ENCODE measurements at regions not wholly inside any gene's neighbourhood (a gene's known extent, or its start where the extent isn't known, plus 50 kb on each side); places are given as distances from the start of the nearest gene placed in this dataset.

DNA sequence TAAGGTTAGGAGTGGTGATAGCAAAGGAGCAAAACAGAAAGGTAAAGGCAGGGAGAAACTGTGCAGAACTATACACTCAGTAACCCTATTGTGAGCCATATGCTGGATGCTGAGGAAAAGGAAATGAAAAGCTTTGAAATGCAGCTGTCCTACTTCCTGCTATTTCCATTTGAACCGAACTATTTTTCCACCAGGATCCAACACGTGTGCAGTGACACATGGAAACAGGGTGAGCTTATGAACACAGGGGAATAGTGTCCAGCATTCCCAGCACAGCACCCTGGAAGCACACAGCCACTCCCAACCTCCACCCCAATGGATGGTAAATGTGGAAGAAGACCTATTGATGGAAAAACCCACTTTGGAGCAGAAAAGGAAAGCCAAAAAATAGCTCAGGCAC, 69.0 kb upstream of the SLC12A2 start:
- TF ChIP-seq, protein P1, sequence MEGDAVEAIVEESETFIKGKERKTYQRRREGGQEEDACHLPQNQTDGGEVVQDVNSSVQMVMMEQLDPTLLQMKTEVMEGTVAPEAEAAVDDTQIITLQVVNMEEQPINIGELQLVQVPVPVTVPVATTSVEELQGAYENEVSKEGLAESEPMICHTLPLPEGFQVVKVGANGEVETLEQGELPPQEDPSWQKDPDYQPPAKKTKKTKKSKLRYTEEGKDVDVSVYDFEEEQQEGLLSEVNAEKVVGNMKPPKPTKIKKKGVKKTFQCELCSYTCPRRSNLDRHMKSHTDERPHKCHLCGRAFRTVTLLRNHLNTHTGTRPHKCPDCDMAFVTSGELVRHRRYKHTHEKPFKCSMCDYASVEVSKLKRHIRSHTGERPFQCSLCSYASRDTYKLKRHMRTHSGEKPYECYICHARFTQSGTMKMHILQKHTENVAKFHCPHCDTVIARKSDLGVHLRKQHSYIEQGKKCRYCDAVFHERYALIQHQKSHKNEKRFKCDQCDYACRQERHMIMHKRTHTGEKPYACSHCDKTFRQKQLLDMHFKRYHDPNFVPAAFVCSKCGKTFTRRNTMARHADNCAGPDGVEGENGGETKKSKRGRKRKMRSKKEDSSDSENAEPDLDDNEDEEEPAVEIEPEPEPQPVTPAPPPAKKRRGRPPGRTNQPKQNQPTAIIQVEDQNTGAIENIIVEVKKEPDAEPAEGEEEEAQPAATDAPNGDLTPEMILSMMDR (IDR thresholded peaks at IDR 0.05; ENCODE audit: poor library complexity, severe bottlenecking) = no peak
- TF ChIP-seq POLR2AphosphoS5 (IDR thresholded peaks at IDR 0.05) (no peak), EZH2 (IDR thresholded peaks at IDR 0.05; ENCODE audit: borderline replicate concordance, insufficient read depth, low read length, poor library complexity, severe bottlenecking) (no peak), EP300 (conservative IDR thresholded peaks at IDR 0.05; ENCODE audit: poor library complexity, severe bottlenecking) (no peak), MXI1 (conservative IDR thresholded peaks at IDR 0.05; ENCODE audit: poor library complexity, severe bottlenecking) (no peak), TAF1 (IDR thresholded peaks at IDR 0.05; ENCODE audit: low read depth) (no peak)
- TF ChIP-seq, protein P2, sequence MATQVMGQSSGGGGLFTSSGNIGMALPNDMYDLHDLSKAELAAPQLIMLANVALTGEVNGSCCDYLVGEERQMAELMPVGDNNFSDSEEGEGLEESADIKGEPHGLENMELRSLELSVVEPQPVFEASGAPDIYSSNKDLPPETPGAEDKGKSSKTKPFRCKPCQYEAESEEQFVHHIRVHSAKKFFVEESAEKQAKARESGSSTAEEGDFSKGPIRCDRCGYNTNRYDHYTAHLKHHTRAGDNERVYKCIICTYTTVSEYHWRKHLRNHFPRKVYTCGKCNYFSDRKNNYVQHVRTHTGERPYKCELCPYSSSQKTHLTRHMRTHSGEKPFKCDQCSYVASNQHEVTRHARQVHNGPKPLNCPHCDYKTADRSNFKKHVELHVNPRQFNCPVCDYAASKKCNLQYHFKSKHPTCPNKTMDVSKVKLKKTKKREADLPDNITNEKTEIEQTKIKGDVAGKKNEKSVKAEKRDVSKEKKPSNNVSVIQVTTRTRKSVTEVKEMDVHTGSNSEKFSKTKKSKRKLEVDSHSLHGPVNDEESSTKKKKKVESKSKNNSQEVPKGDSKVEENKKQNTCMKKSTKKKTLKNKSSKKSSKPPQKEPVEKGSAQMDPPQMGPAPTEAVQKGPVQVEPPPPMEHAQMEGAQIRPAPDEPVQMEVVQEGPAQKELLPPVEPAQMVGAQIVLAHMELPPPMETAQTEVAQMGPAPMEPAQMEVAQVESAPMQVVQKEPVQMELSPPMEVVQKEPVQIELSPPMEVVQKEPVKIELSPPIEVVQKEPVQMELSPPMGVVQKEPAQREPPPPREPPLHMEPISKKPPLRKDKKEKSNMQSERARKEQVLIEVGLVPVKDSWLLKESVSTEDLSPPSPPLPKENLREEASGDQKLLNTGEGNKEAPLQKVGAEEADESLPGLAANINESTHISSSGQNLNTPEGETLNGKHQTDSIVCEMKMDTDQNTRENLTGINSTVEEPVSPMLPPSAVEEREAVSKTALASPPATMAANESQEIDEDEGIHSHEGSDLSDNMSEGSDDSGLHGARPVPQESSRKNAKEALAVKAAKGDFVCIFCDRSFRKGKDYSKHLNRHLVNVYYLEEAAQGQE (IDR thresholded peaks at IDR 0.05; ENCODE audit: borderline replicate concordance) = no peak
